Skeletal muscle cell (primary cell): ENCODE measurements at regions not wholly inside any gene's neighbourhood (a gene's known extent, or its start where the extent isn't known, plus 50 kb on each side); places are given as distances from the start of the nearest gene placed in this dataset.
"Not testable (repeated sequence)": the region's sequence is repeated elsewhere in the genome, so short reads cannot be mapped to it uniquely, and the experiment has no call there.

Experiments used
- DNase-seq: peaks from one replicate; pipeline ENCODE4 v3.0.0-alpha.2; 2010; ENCODE audit warnings: low read depth
- H3K4me3 ChIP-seq: 2 replicates; pipeline ENCODE4 v1.5.1; 2011; ENCODE audit warnings: low read depth, mild to moderate bottlenecking, control low read depth, low read length, moderate library complexity

GRCh38 chr13:73168953-73169401, 110.2 kb downstream of the KLF5 start:
- no peak overlapping the region for H3K4me3 ChIP-seq
- no peak for DNase-seq

GRCh38 chr13:73168226-73168952, 109.6 kb downstream of the KLF5 start:
- no peak for DNase-seq
- H3K4me3 ChIP-seq: no peak overlapping the region

GRCh38 chr13:73167028-73167820, 108.4 kb downstream of the KLF5 start:
- H3K4me3 ChIP-seq: no peak overlapping the region
- DNase-seq: no peak

GRCh38 chr13:73166204-73166603, 107.4 kb downstream of the KLF5 start:
- H3K4me3 ChIP-seq: no peak overlapping the region
- DNase-seq: no peak

GRCh38 chr13:73162912-73163911, 104.4 kb downstream of the KLF5 start:
- DNase-seq: no peak
- no peak overlapping the region for H3K4me3 ChIP-seq

GRCh38 chr13:73160371-73161031, 101.7 kb downstream of the KLF5 start:
- not testable (repeated sequence) for DNase-seq, H3K4me3 ChIP-seq

- no peak for DNase-seq
- H3K4me3 ChIP-seq: no peak overlapping the region
These were observed 100.0 kb downstream of the KLF5 start for GRCh38 chr13:73158851-73159250.

GRCh38 chr13:73157031-73157430, 98.2 kb downstream of the KLF5 start:
- no peak overlapping the region for H3K4me3 ChIP-seq
- DNase-seq: no peak

GRCh38 chr13:73146707-73147106, 87.9 kb downstream of the KLF5 start:
- no peak for DNase-seq
- no peak overlapping the region for H3K4me3 ChIP-seq

- no peak for DNase-seq
- H3K4me3 ChIP-seq: no peak overlapping the region
These were observed 83.3 kb downstream of the KLF5 start for GRCh38 chr13:73142071-73142470.

- no peak overlapping the region for H3K4me3 ChIP-seq
- DNase-seq: no peak
These were observed 82.5 kb downstream of the KLF5 start for GRCh38 chr13:73141292-73141771.

GRCh38 chr13:73140801-73141200, 82.0 kb downstream of the KLF5 start:
- no peak overlapping the region for H3K4me3 ChIP-seq
- DNase-seq: no peak

- DNase-seq: no peak
- H3K4me3 ChIP-seq: no peak overlapping the region
These were observed 80.1 kb downstream of the KLF5 start for GRCh38 chr13:73138638-73139491.

- DNase-seq: no peak
- H3K4me3 ChIP-seq: no peak overlapping the region
These were observed 79.5 kb downstream of the KLF5 start for GRCh38 chr13:73138276-73138637.

- DNase-seq: no peak
- no peak overlapping the region for H3K4me3 ChIP-seq
These were observed 78.0 kb downstream of the KLF5 start for GRCh38 chr13:73136776-73137175.

- no peak for DNase-seq
- H3K4me3 ChIP-seq: no peak overlapping the region
These were observed 74.7 kb downstream of the KLF5 start for GRCh38 chr13:73133531-73133930.

- H3K4me3 ChIP-seq: no peak overlapping the region
- DNase-seq: no peak
These were observed 72.4 kb downstream of the KLF5 start for GRCh38 chr13:73131247-73131646.

GRCh38 chr13:73129023-73129422, 70.2 kb downstream of the KLF5 start:
- DNase-seq: no peak
- H3K4me3 ChIP-seq: no peak overlapping the region
